ENCODE measurements at regions not wholly inside any gene's neighbourhood (a gene's known extent, or its start where the extent isn't known, plus 50 kb on each side); places are given as distances from the start of the nearest gene placed in this dataset.

GRCh38 chr11:19337779-19338178 is 97.0 kb upstream of the E2F8 start:
- Mint-ChIP-seq H3K4me1 (no peaks in the 10 kb centered on the region), H3K27me3 (peaks cover 62% of the 10 kb centered on the region), H3K27ac (no peak overlapping the region), H3K9me3 (ENCODE audit: insufficient read depth) (no peaks in the 10 kb centered on the region), H3K4me3 (no peak overlapping the region)
- WGBS (ENCODE audit: insufficient coverage), result 76% methylated on average over 2 of the region's 3 CpGs
- no peak for DNase-seq
- intact Hi-C loops (cut with micrococcal nuclease), result no loop called here
- H4K20me1 ChIP-seq (ENCODE audit: control insufficient read depth, insufficient read depth, low read length, poor library complexity, severe bottlenecking), result no peaks in the 10 kb centered on the region
- peaks cover 0 to 16% (median 12%) of the 10 kb centered on the region in 4 experiments for H3K27me3 ChIP-seq (replicated peaks in 1 of 4; ENCODE audit: control extremely low read depth in 1 of 4, control insufficient read depth in 3 of 4, insufficient read depth in 4 of 4, low read length in 3 of 4)
- H3K4me3 ChIP-seq (ENCODE audit: control extremely low read depth in 1 of 5, extremely low read depth in 1 of 5, insufficient read depth in 1 of 5, low read depth in 2 of 5, low read length in 4 of 5), result no peak overlapping the region
- H2AFZ ChIP-seq (ENCODE audit: insufficient read depth, low read depth, low read length, poor library complexity, severe bottlenecking), result no peak overlapping the region
- H3K36me3 ChIP-seq (replicated peaks in 1 of 2; ENCODE audit: control extremely low read depth in 1 of 2, control insufficient read depth in 1 of 2, extremely low read depth in 1 of 2, insufficient read depth in 2 of 2, low read length in 1 of 2), result no peaks in the 10 kb centered on the region
- no peak for ATAC-seq (ENCODE audit: low read depth)
- no peaks in the 10 kb centered on the region for H3K79me2 ChIP-seq (ENCODE audit: control insufficient read depth, insufficient read depth, low read length)
- no peak overlapping the region for H3K9ac ChIP-seq (ENCODE audit: low read length)
- CTCF ChIA-PET, result no interaction called here
- H3K4me2 ChIP-seq (replicated peaks; ENCODE audit: low read depth, low read length, poor library complexity, severe bottlenecking), result no peak overlapping the region
- H3K27ac ChIP-seq (ENCODE audit: low read length in 2 of 2), result no peak overlapping the region
- H3K9me3 ChIP-seq (ENCODE audit: control extremely low read depth in 1 of 3, control insufficient read depth in 2 of 3, insufficient read depth in 1 of 3, low read length in 2 of 3), result no peaks in the 10 kb centered on the region
- H3K4me1 ChIP-seq (ENCODE audit: control insufficient read depth in 2 of 2, insufficient read depth in 2 of 2, low read length in 2 of 2), result no peaks in the 10 kb centered on the region
- TF ChIP-seq EZH2 (IDR thresholded peaks at IDR 0.05; ENCODE audit: borderline replicate concordance, insufficient read depth, low read depth, low read length, poor library complexity, severe bottlenecking), result no peak
- POLR2A ChIA-PET, result no interaction called here

- TF ChIP-seq CTCF (IDR thresholded peaks at IDR 0.05) (no peak), EZH2 (IDR thresholded peaks at IDR 0.05; ENCODE audit: borderline replicate concordance, insufficient read depth, low read depth, low read length, poor library complexity, severe bottlenecking) (no peak)
- H3K27me3 Mint-ChIP-seq, result peaks cover 52% of the 10 kb centered on the region
- no CpG with 5 or more reads among the region's 3 CpGs for WGBS (ENCODE audit: insufficient coverage)
These were observed 95.6 kb upstream of the E2F8 start for GRCh38 chr11:19336331-19336730.

More at GRCh38 chr11:19336331-19336730, 95.6 kb upstream of the E2F8 start:
- intact Hi-C loops (cut with micrococcal nuclease), result no loop called here
- H4K20me1 ChIP-seq (ENCODE audit: control insufficient read depth, insufficient read depth, low read length, poor library complexity, severe bottlenecking), result no peaks in the 10 kb centered on the region
- ChIA-PET POLR2A (no interaction called here), CTCF (interaction anchor here (1.2 kb wide), 1 partner anchor 259 kb away, joined by 3 read pairs; no protein-coding TSS in a partner anchor)
- no peaks in the 10 kb centered on the region for H3K9me3 Mint-ChIP-seq (ENCODE audit: insufficient read depth)
- no peaks in the 10 kb centered on the region for H3K79me2 ChIP-seq (ENCODE audit: control insufficient read depth, insufficient read depth, low read length)
- no peak overlapping the region for H3K9ac ChIP-seq (ENCODE audit: low read length)
- H3K4me2 ChIP-seq (replicated peaks; ENCODE audit: low read depth, low read length, poor library complexity, severe bottlenecking), result no peak overlapping the region
- H3K4me1 ChIP-seq (ENCODE audit: control insufficient read depth in 2 of 2, insufficient read depth in 2 of 2, low read length in 2 of 2), result no peaks in the 10 kb centered on the region
- H3K27me3 ChIP-seq (replicated peaks in 1 of 4; ENCODE audit: control extremely low read depth in 1 of 4, control insufficient read depth in 3 of 4, insufficient read depth in 4 of 4, low read length in 3 of 4), result peaks cover 0 to 16% (median 7%) of the 10 kb centered on the region in 4 experiments
- no peak overlapping the region for H3K4me3 ChIP-seq (ENCODE audit: control extremely low read depth in 1 of 5, extremely low read depth in 1 of 5, insufficient read depth in 1 of 5, low read depth in 2 of 5, low read length in 4 of 5)
- H3K4me1 Mint-ChIP-seq, result no peaks in the 10 kb centered on the region
- no peak overlapping the region for H3K27ac Mint-ChIP-seq
- no peaks in the 10 kb centered on the region for H3K9me3 ChIP-seq (ENCODE audit: control extremely low read depth in 1 of 3, control insufficient read depth in 2 of 3, insufficient read depth in 1 of 3, low read length in 2 of 3)
- ATAC-seq (ENCODE audit: low read depth) (no peak), DNase-seq (no peak)
- H3K36me3 ChIP-seq (replicated peaks in 1 of 2; ENCODE audit: control extremely low read depth in 1 of 2, control insufficient read depth in 1 of 2, extremely low read depth in 1 of 2, insufficient read depth in 2 of 2, low read length in 1 of 2), result no peaks in the 10 kb centered on the region
- no peak overlapping the region for H3K4me3 Mint-ChIP-seq
- no peak overlapping the region for H2AFZ ChIP-seq (ENCODE audit: insufficient read depth, low read depth, low read length, poor library complexity, severe bottlenecking)
- no peak overlapping the region for H3K27ac ChIP-seq (ENCODE audit: low read length in 2 of 2)

All from B cell (primary cell).